K562 (cell line): ENCODE measurements at regions not wholly inside any gene's neighbourhood (a gene's known extent, or its start where the extent isn't known, plus 50 kb on each side); places are given as distances from the start of the nearest gene placed in this dataset.

ENCODE experiments used
- ATAC-seq: fragments of 200-7000 bp; cut with Tn5 transposase; 3 replicates; pipeline ENCODE4 v1.9.1; 2020; ENCODE audit warnings: moderate library complexity
- BruUV-seq: library from RNA; stranded (reverse); fragments of 400-500 nt; replicated peaks from 2 replicates; lab custom pipeline; 2021; lab: Mats Ljungman, UMichigan
- CTCF ChIA-PET: fragments of 300-600 bp; formaldehyde crosslinking; extraction: SDS; loops from one replicate; lab custom pipeline; 2021; ENCODE audit warnings: low intra/inter-chr PET ratio; lab: Yijun Ruan, JAX
- POLR2A ChIA-PET: fragments of 300-600, 350-650 bp; sonication (Branson Sonifier 250); formaldehyde crosslinking; extraction: SDS; loops from one replicate; lab custom pipeline; 2021; ENCODE audit warnings: antibody characterized with exemption, inconsistent platforms; lab: Yijun Ruan, JAX
- DNase-seq, 4 experiments: peaks; one replicate each; pipeline versions ENCODE4 v3.0.0 to v3.0.0-alpha.2; 2011 to 2018; ENCODE audit warnings: low spot score in 3 of 4, mixed read lengths in 3 of 4; ENCODE audit errors: extremely low read depth in 1 of 4
- FAIRE-seq: peaks from 2 replicates; lab custom pipeline; 2011; peaks lifted over from hg19 to GRCh38; lab: Jason Lieb, UNC
- H2AFZ ChIP-seq: 2 replicates; pipeline ENCODE4 v1.6.0; 2011; ENCODE audit warnings: low read depth, low read length, control low read depth, inconsistent platforms
- H3K27ac ChIP-seq: fragments of 200-600 bp; 3 replicates; pipeline ENCODE4 v1.8.0; 2011; ENCODE audit warnings: low read depth, mild to moderate bottlenecking, control low read depth, inconsistent platforms, low read length, moderate library complexity, mixed read lengths; ENCODE audit errors: extremely low read depth
- H3K27me3 ChIP-seq, 2 experiments: fragments of 300-600 bp in 1 of 2; 2 replicates in 1 of 2; 3 replicates in 1 of 2; pipeline versions ENCODE4 v1.6.0 to v1.8.0; 2011; ENCODE audit warnings: inconsistent platforms in 2 of 2, low read length in 2 of 2, mild to moderate bottlenecking in 1 of 2, mixed read lengths in 1 of 2, moderate library complexity in 1 of 2; ENCODE audit not compliant: control insufficient read depth in 2 of 2, insufficient read depth in 2 of 2
- H3K36me3 ChIP-seq: fragments of 300-600 bp; 3 replicates; pipeline ENCODE4 v1.8.0; 2011; ENCODE audit warnings: mild to moderate bottlenecking, low read length, inconsistent platforms; ENCODE audit not compliant: control insufficient read depth, insufficient read depth
- H3K4me1 ChIP-seq, 2 experiments: fragments of 200-600 bp in 1 of 2; replicated peaks in 1 of 2; 2 replicates in 1 of 2; 3 replicates in 1 of 2; pipeline versions ENCODE4 v1.5.1 to v1.8.0; 2011; ENCODE audit warnings: inconsistent platforms in 2 of 2, low read length in 2 of 2, mild to moderate bottlenecking in 1 of 2, mixed read lengths in 1 of 2, moderate library complexity in 1 of 2; ENCODE audit not compliant: control insufficient read depth in 2 of 2, insufficient read depth in 2 of 2
- H3K4me2 ChIP-seq: 2 replicates; pipeline ENCODE4 v1.6.1; 2011; ENCODE audit warnings: low read length, control low read depth, inconsistent platforms, mixed read lengths; ENCODE audit not compliant: insufficient read depth
- H3K4me3 ChIP-seq: fragments of 200-600 bp; sonication (generic), shearing (Covaris generic); 2 replicates; pipeline ENCODE4 v1.5.1; 2016; ENCODE audit warnings: control low read depth, inconsistent platforms
- H3K79me2 ChIP-seq: fragments of 200-600 bp; 3 replicates; pipeline ENCODE4 v1.8.0; 2011; ENCODE audit warnings: low read length, inconsistent platforms; ENCODE audit not compliant: control insufficient read depth, insufficient read depth
- H3K9ac ChIP-seq, 2 experiments: 2 replicates each; pipeline versions ENCODE4 v1.6.0 to v1.6.1; 2011; ENCODE audit warnings: low read depth in 2 of 2, low read length in 2 of 2, control low read depth in 1 of 2, inconsistent platforms in 1 of 2, mild to moderate bottlenecking in 1 of 2, mixed read lengths in 1 of 2; ENCODE audit not compliant: insufficient read depth in 1 of 2
- H3K9me1 ChIP-seq: one replicate; pipeline ENCODE4 v1.6.0; 2011; ENCODE audit warnings: inconsistent platforms, mild to moderate bottlenecking, low read length, moderate library complexity; ENCODE audit not compliant: control insufficient read depth, insufficient read depth
- H3K9me3 ChIP-seq: replicated peaks from 2 replicates; pipeline ENCODE4 v1.5.1; 2011; ENCODE audit warnings: low read depth, low read length, inconsistent platforms; ENCODE audit not compliant: control insufficient read depth, insufficient read depth
- H4K20me1 ChIP-seq: replicated peaks from 2 replicates; pipeline ENCODE4 v1.6.1; 2011; ENCODE audit warnings: low read length, inconsistent platforms, mixed read lengths; ENCODE audit not compliant: control insufficient read depth, insufficient read depth
- NRF1 ChIP-seq, 2 experiments: fragments of 450-650 bp; IDR thresholded peaks in 1 of 2; conservative IDR thresholded peaks in 1 of 2; 2 replicates each; pipeline ENCODE4 v1.6.1; 2014; ENCODE audit warnings: mild to moderate bottlenecking in 2 of 2
- POLR3G ChIP-seq: IDR thresholded peaks from 2 replicates; pipeline ENCODE4 v1.6.1; 2011; ENCODE audit not compliant: insufficient read length, insufficient replicate concordance; ENCODE audit errors: extremely low read depth
- RCOR1 ChIP-seq, 2 experiments: IDR thresholded peaks; 2 replicates each; pipeline ENCODE4 v1.6.1; 2012; ENCODE audit warnings: low read depth in 2 of 2, low read length in 2 of 2, borderline replicate concordance in 1 of 2, improper control_type of control experiment in 1 of 2
- SP1 ChIP-seq: sonication (generic); formaldehyde crosslinking; IDR thresholded peaks from 2 replicates; pipeline ENCODE4 v1.8.1; 2022; ENCODE audit warnings: mild to moderate bottlenecking, missing genetic modification reagents
- TFAM ChIP-seq: fragments of 250-450 bp; sonication (Bioruptor Pico); conservative IDR thresholded peaks from 2 replicates; pipeline ENCODE4 v1.5.0; 2021; ENCODE audit warnings: mild to moderate bottlenecking, moderate library complexity
- ZNF436 ChIP-seq: fragments of 250-450, 450-650 bp; sonication (Bioruptor Pico); formaldehyde crosslinking; IDR thresholded peaks from 2 replicates; pipeline ENCODE4 v1.7.0; 2020; ENCODE audit warnings: mild to moderate bottlenecking
- WGBS: fragments of 100-300 bp; shearing (Covaris generic); methylation state at CpG from one replicate; pipeline ENCODE4 v1.1.6; 2016; ENCODE audit warnings: low coverage, mixed read lengths; ENCODE audit not compliant: insufficient coverage; ENCODE audit errors: missing lambda C conversion rate; 5-methylcytosine and 5-hydroxymethylcytosine counted together
- in situ Hi-C: fragments of 300-500 bp; cut with MboI; formaldehyde crosslinking; loops from 4 replicates; pipeline ENCODE4 v1.15.0; 2018; ENCODE audit warnings: inconsistent platforms, mixed read lengths
- intact Hi-C: fragments of 100-400 bp; cut with micrococcal nuclease; formaldehyde crosslinking; loops from 2 replicates; pipeline ENCODE4 v1.14.2; 2022
- TF ChIP-seq, protein P1 (sequence below): sonication (generic); formaldehyde crosslinking; IDR thresholded peaks from 2 replicates; pipeline ENCODE4 v1.8.1; 2023; ENCODE audit warnings: mild to moderate bottlenecking, missing genetic modification reagents
- TF ChIP-seq, protein P2 (sequence below): fragments of 250-450 bp; sonication (Bioruptor Pico); IDR thresholded peaks from 2 replicates; pipeline ENCODE4 v1.5.0; 2021; ENCODE audit warnings: mild to moderate bottlenecking, borderline replicate concordance

GRCh38 chr11:115587718-115588342 lies 83.6 kb upstream of the CADM1 start:
- no TSS peak for BruUV-seq
- H3K4me3 ChIP-seq: no peak overlapping the region
- H3K27me3 ChIP-seq: no peaks in the 10 kb centered on the region; a peak in 1 of 5 replicates
- no peak overlapping the region for H3K4me2 ChIP-seq
- H2AFZ ChIP-seq: no peak overlapping the region
- H3K36me3 ChIP-seq: no peaks in the 10 kb centered on the region
- no peaks in the 10 kb centered on the region for H3K9me1 ChIP-seq
- no peak overlapping the region for H3K27ac ChIP-seq
- DNase-seq (no peak), FAIRE-seq (no peak)
- no peaks in the 10 kb centered on the region for H3K79me2 ChIP-seq
- CTCF ChIA-PET: no interaction called here
- in situ Hi-C loops (no loop called here), intact Hi-C loops (no loop called here)
- no peak for TF ChIP-seq POLR3G
- TF ChIP-seq NRF1 (conservative IDR thresholded peaks at IDR 0.05 in 1 of 2, IDR thresholded peaks at IDR 0.05 in 1 of 2): 0 out of 4 replicates have a peak, but pooled peaks of 1 of the 2 experiments have one; percentile 10
- TF ChIP-seq, all 486 proteins: peak for 1
- Histone ChIP-seq H3K9ac (no peak overlapping the region), H3K4me1 (no peaks in the 10 kb centered on the region), H4K20me1 (no peaks in the 10 kb centered on the region), H3K9me3 (no peaks in the 10 kb centered on the region)
- ATAC-seq: no peak
- POLR2A ChIA-PET: no interaction called here
- 0% methylated on average over 3 of the region's 3 CpGs for WGBS

DNA sequence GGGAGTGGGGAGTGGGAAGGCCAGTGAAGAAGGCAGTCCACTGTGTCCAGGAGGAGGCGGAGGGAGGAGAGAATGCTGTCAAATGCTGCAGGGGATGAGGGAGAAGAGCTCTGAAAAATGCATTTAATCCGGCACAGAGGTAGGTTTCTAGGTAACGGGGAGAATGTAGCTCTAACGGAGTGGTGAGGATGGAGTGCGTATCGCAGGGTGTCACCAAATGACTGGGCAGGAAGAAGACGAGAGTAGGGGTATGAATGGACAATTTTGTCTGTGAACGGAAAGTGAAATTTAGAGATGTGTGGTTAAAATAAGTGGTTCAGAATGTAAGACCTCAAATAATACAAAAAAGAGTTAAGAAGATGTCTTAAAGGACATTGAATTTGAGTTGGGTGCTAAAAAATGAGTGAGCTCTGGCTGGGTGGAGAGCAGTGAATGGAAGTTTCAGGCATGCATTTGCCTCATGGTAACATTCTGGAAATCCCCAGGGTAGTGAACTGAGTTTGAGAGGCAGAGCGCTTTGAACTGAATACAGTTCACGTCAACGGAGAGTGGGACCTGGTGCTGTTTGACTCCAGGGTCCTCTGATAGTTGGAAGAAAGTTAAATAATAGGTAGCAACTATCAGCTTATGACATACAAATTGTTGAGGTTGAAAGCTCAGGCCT lies 81.3 kb upstream of the CADM1 start:
- H3K9me3 ChIP-seq: no peaks in the 10 kb centered on the region
- WGBS: 0% methylated on average over 10 of the region's 11 CpGs
- no peaks in the 10 kb centered on the region for H3K9me1 ChIP-seq
- POLR2A ChIA-PET: no interaction called here
- no peaks in the 10 kb centered on the region for H3K4me1 ChIP-seq
- no peak for TF ChIP-seq ZNF436 (CRISPR knock-in tag)
- no peak for TF ChIP-seq RCOR1 (IDR thresholded peaks at IDR 0.05; ENCODE audit: borderline replicate concordance in 1 of 2, low read depth in 2 of 2, low read length in 2 of 2)
- TF ChIP-seq, protein P1, sequence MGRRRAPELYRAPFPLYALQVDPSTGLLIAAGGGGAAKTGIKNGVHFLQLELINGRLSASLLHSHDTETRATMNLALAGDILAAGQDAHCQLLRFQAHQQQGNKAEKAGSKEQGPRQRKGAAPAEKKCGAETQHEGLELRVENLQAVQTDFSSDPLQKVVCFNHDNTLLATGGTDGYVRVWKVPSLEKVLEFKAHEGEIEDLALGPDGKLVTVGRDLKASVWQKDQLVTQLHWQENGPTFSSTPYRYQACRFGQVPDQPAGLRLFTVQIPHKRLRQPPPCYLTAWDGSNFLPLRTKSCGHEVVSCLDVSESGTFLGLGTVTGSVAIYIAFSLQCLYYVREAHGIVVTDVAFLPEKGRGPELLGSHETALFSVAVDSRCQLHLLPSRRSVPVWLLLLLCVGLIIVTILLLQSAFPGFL (CRISPR knock-in tag): no peak
- TF ChIP-seq TFAM (CRISPR knock-in tag): no peak
- TF ChIP-seq, protein P2, sequence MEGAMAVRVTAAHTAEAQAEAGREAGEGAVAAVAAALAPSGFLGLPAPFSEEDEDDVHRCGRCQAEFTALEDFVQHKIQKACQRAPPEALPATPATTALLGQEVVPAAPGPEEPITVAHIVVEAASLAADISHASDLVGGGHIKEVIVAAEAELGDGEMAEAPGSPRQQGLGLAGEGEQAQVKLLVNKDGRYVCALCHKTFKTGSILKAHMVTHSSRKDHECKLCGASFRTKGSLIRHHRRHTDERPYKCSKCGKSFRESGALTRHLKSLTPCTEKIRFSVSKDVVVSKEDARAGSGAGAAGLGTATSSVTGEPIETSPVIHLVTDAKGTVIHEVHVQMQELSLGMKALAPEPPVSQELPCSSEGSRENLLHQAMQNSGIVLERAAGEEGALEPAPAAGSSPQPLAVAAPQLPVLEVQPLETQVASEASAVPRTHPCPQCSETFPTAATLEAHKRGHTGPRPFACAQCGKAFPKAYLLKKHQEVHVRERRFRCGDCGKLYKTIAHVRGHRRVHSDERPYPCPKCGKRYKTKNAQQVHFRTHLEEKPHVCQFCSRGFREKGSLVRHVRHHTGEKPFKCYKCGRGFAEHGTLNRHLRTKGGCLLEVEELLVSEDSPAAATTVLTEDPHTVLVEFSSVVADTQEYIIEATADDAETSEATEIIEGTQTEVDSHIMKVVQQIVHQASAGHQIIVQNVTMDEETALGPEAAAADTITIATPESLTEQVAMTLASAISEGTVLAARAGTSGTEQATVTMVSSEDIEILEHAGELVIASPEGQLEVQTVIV (CRISPR knock-in tag): no peak
- TF ChIP-seq SP1 (CRISPR knock-in tag): no peak
- H4K20me1 ChIP-seq: no peaks in the 10 kb centered on the region
- no peak overlapping the region for H2AFZ ChIP-seq
- FAIRE-seq (no peak), ATAC-seq (no peak), DNase-seq (no peak)
- no peaks in the 10 kb centered on the region for H3K36me3 ChIP-seq
- no peaks in the 10 kb centered on the region for H3K79me2 ChIP-seq
- H3K4me3 ChIP-seq: no peak overlapping the region
- in situ Hi-C loops: no loop called here
- no peaks in the 10 kb centered on the region for H3K27me3 ChIP-seq
- no TSS peak for BruUV-seq
- CTCF ChIA-PET: no interaction called here
- H3K9ac ChIP-seq: no peak overlapping the region
- H3K4me2 ChIP-seq: no peak overlapping the region
- no peak overlapping the region for H3K27ac ChIP-seq
- intact Hi-C loops: no loop called here
